GM23338 (cell line): ENCODE measurements at regions not wholly inside any gene's neighbourhood (a gene's known extent, or its start where the extent isn't known, plus 50 kb on each side); places are given as distances from the start of the nearest gene placed in this dataset.

Source experiments
- CREB1 ChIP-seq: fragments of 250-450 bp; sonication (Bioruptor Pico); IDR thresholded peaks from 2 replicates; pipeline ENCODE4 v1.5.0; 2020; ENCODE audit warnings: low read depth, mild to moderate bottlenecking, moderate library complexity
- CTCF ChIP-seq, 2 experiments: fragments of 200-600 bp in 1 of 2; sonication (generic) in 1 of 2; conservative IDR thresholded peaks; 2 replicates each; pipeline versions ENCODE4 v1.5.1 to v1.6.1; 2016 to 2017; ENCODE audit warnings: antibody characterized with exemption in 2 of 2, low read depth in 2 of 2, mild to moderate bottlenecking in 2 of 2, moderate library complexity in 1 of 2
- EZH2 ChIP-seq: fragments of 200-600 bp; sonication (generic); IDR thresholded peaks from one replicate; pipeline ENCODE4 v1.8.0; 2017; ENCODE audit warnings: antibody characterized with exemption, mild to moderate bottlenecking, low read depth; ENCODE audit not compliant: unreplicated experiment
- EZH2phosphoT487 ChIP-seq: fragments of 200-600 bp; sonication (generic); IDR thresholded peaks from one replicate; pipeline ENCODE4 v1.8.1; 2018; ENCODE audit warnings: antibody characterized with exemption; ENCODE audit not compliant: unreplicated experiment
- POLR2AphosphoS5 ChIP-seq: IDR thresholded peaks from 2 replicates; pipeline ENCODE4 v1.6.1; 2016; ENCODE audit warnings: antibody characterized with exemption, low read depth
- REST ChIP-seq: IDR thresholded peaks from one replicate; pipeline ENCODE4 v1.6.1; 2018; ENCODE audit warnings: antibody characterized with exemption; ENCODE audit not compliant: unreplicated experiment

GRCh38 chr6:87793315-87793714 lies 91.3 kb upstream of the AKIRIN2 start:
- TF ChIP-seq CTCF (conservative IDR thresholded peaks at IDR 0.05; ENCODE audit: low read depth in 2 of 2) (no peak), EZH2 (no peak), POLR2AphosphoS5 (no peak), EZH2phosphoT487 (no peak), CREB1 (CRISPR knock-in tag) (no peak), REST (no peak)
